Erythroblast (primary cell): ENCODE measurements at regions not wholly inside any gene's neighbourhood (a gene's known extent, or its start where the extent isn't known, plus 50 kb on each side); places are given as distances from the start of the nearest gene placed in this dataset.

Experiments
- GATA1 ChIP-seq: IDR thresholded peaks from 2 replicates; pipeline ENCODE4 v1.6.1; 2011; ENCODE audit warnings: low read depth, mild to moderate bottlenecking, control low read depth, low read length, moderate library complexity
- POLR2A ChIP-seq: IDR thresholded peaks from 2 replicates; pipeline ENCODE4 v1.6.1; 2011; ENCODE audit warnings: mild to moderate bottlenecking, low read length

DNA sequence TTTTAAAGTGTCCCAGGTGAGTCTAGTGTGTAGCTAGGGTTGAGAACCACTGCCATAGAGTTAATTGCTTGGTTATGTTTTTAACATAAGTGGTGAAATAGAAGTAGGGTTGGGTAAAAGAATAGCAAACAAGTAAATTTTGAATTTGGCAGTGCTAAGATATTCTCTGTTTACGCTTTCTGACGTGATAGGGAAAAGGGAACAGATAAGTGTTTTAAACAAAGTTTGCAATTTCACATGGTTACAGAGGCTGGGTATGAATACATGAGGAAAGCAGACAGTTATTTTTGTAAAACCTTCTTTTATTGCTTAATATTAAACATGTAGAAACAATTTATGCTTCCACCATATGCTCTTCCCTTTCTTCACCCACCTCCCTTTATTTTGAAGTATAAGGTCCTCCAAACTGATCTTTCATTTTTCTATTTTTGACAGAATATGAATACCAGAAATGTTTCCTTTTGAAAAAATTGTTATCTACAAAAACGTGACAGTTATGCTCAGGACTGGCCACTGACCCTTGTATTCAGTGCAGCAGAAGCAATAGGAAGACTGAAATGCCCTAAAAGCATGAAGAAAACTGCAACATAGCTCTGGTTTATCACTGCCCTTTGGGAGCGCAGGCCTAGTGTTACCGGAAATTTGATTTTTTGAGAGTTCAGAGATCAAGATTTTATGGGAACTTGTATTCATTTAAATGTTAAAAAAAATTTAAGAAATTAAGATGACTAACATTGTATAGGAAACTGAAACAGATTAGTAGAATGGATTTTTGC lies 214.4 kb upstream of the ARSJ start:
- TF ChIP-seq POLR2A: no peak
- TF ChIP-seq GATA1: no peak
